Tibial nerve (tissue), 3 donors: ENCODE measurements at regions not wholly inside any gene's neighbourhood (a gene's known extent, or its start where the extent isn't known, plus 50 kb on each side); places are given as distances from the start of the nearest gene placed in this dataset.

Experiments used
- CTCF ChIP-seq, 5 experiments: fragments of 200-600 bp in 3 of 5; fragments of 450-650 bp in 2 of 5; sonication (generic) in 3 of 5; IDR thresholded peaks; one replicate each; pipeline ENCODE4 v1.5.1; 2016 to 2019; ENCODE audit warnings: antibody characterized with exemption in 5 of 5, mild to moderate bottlenecking in 3 of 5, moderate library complexity in 2 of 5
- POLR2A ChIP-seq, 2 donors: fragments of 450-650 bp; IDR thresholded peaks; one replicate each; pipeline ENCODE4 v1.6.1; 2017; ENCODE audit warnings: antibody characterized with exemption in 2 of 2, mild to moderate bottlenecking in 2 of 2, moderate library complexity in 2 of 2

GRCh38 chr13:99736541-99736940, 235.0 kb downstream of the ZIC5 start:
- TF ChIP-seq POLR2A (IDR thresholded peaks at IDR 0.05) (no peak), CTCF (IDR thresholded peaks at IDR 0.05) (no peak)
